HG03045 (cell line): ENCODE measurements at regions not wholly inside any gene's neighbourhood (a gene's known extent, or its start where the extent isn't known, plus 50 kb on each side); places are given as distances from the start of the nearest gene placed in this dataset.
"Not testable (repeated sequence)": the region's sequence is repeated elsewhere in the genome, so short reads cannot be mapped to it uniquely, and the experiment has no call there.

Experiments used
- ATAC-seq: cut with Tn5 transposase; IDR thresholded peaks from one replicate; pipeline ENCODE4 v1.9.1; 2021; ENCODE audit warnings: mild to moderate bottlenecking, moderate library complexity; ENCODE audit not compliant: unreplicated experiment

- ATAC-seq: no peak
Observed at GRCh38 chr3:162701211-162701610, 1204.6 kb downstream of the OTOL1 start.

- no peak for ATAC-seq
Observed at GRCh38 chr3:162702768-162703385, 1206.3 kb downstream of the OTOL1 start.

- ATAC-seq: no peak
Observed at GRCh38 chr3:162704238-162704637, 1207.6 kb downstream of the OTOL1 start.

GRCh38 chr3:162704799-162705385 lies 1208.3 kb downstream of the OTOL1 start:
- no peak for ATAC-seq

- not testable (repeated sequence) for ATAC-seq
Observed at GRCh38 chr3:162708394-162708793, 1211.8 kb downstream of the OTOL1 start.

GRCh38 chr3:162708942-162709706 lies 1212.5 kb downstream of the OTOL1 start:
- not testable (repeated sequence) for ATAC-seq

- no peak for ATAC-seq
Observed at GRCh38 chr3:162710332-162711112, 1213.9 kb downstream of the OTOL1 start.

GRCh38 chr3:162717074-162717473 lies 1220.5 kb downstream of the OTOL1 start:
- ATAC-seq: not testable (repeated sequence)

- no peak for ATAC-seq
Observed at GRCh38 chr3:162718697-162719096, 1222.1 kb downstream of the OTOL1 start.

- ATAC-seq: no peak
Observed at GRCh38 chr3:162719684-162720341, 1223.2 kb downstream of the OTOL1 start.

- ATAC-seq: no peak
Observed at GRCh38 chr3:162721736-162722135, 1225.1 kb downstream of the OTOL1 start.

- ATAC-seq: no peak
Observed at GRCh38 chr3:162722337-162722736, 1225.7 kb downstream of the OTOL1 start.

- ATAC-seq: not testable (repeated sequence)
Observed at GRCh38 chr3:162722796-162723195, 1226.2 kb downstream of the OTOL1 start.

- ATAC-seq: no peak
Observed at GRCh38 chr3:162729686-162730085, 1233.1 kb downstream of the OTOL1 start.

- ATAC-seq: not testable (repeated sequence)
Observed at GRCh38 chr3:162731961-162732360, 1235.4 kb downstream of the OTOL1 start.

GRCh38 chr3:162738784-162739183 lies 1242.2 kb downstream of the OTOL1 start:
- no peak for ATAC-seq

GRCh38 chr3:162740941-162741596 lies 1244.5 kb downstream of the OTOL1 start:
- no peak for ATAC-seq

GRCh38 chr3:162742159-162742717 lies 1245.6 kb downstream of the OTOL1 start:
- ATAC-seq: no peak

GRCh38 chr3:162743091-162743490 lies 1246.5 kb downstream of the OTOL1 start:
- ATAC-seq: no peak

GRCh38 chr3:162760789-162761188 lies 1264.2 kb downstream of the OTOL1 start:
- ATAC-seq: no peak
